Naive thymus-derived CD4-positive, alpha-beta T cell (primary cell): ENCODE measurements at regions not wholly inside any gene's neighbourhood (a gene's known extent, or its start where the extent isn't known, plus 50 kb on each side); places are given as distances from the start of the nearest gene placed in this dataset.

Source experiments
- ATAC-seq: fragments of 150-1000 bp; cut with Tn5 transposase; 2 replicates; pipeline ENCODE4 v1.10.0; 2021; ENCODE audit warnings: mild to moderate bottlenecking, moderate library complexity
- CTCF ChIA-PET: fragments of 350-600 bp; sonication (Branson Sonifier 250); formaldehyde crosslinking; loops from one replicate; lab custom pipeline; 2021; ENCODE audit warnings: antibody characterized with exemption; lab: Charles Lee
- POLR2A ChIA-PET: fragments of 350-600 bp; sonication (Branson Sonifier 250); formaldehyde crosslinking; loops from one replicate; lab custom pipeline; 2021; ENCODE audit warnings: antibody characterized with exemption, inconsistent platforms; lab: Charles Lee
- DNase-seq, 9 donors: peaks; one replicate each; pipeline versions ENCODE4 v3.0.0 to v3.0.0-alpha.2; 2020 to 2022; ENCODE audit warnings: mixed read lengths in 1 of 9
- H3K27ac ChIP-seq: one replicate; pipeline ENCODE4 v1.7.0; 2013; ENCODE audit warnings: mild to moderate bottlenecking, low read depth, low read length, moderate library complexity
- H3K27me3 ChIP-seq, 2 donors: one replicate each; pipeline ENCODE4 v1.7.0; 2013; ENCODE audit warnings: low read length in 2 of 2, mild to moderate bottlenecking in 2 of 2, moderate library complexity in 2 of 2; ENCODE audit not compliant: control insufficient read depth in 2 of 2, insufficient read depth in 2 of 2
- H3K36me3 ChIP-seq, 3 experiments: 1 replicate in 2 of 3; 2 replicates in 1 of 3; pipeline ENCODE4 v1.7.0; 2013; ENCODE audit warnings: low read length in 3 of 3, mild to moderate bottlenecking in 3 of 3, moderate library complexity in 1 of 3; ENCODE audit not compliant: insufficient read depth in 3 of 3, control insufficient read depth in 2 of 3
- H3K4me1 ChIP-seq, 2 donors: one replicate each; pipeline ENCODE4 v1.7.0; 2013; ENCODE audit warnings: low read length in 2 of 2, mild to moderate bottlenecking in 2 of 2, moderate library complexity in 1 of 2; ENCODE audit not compliant: control insufficient read depth in 2 of 2, insufficient read depth in 2 of 2
- H3K4me3 ChIP-seq: 2 replicates; pipeline ENCODE4 v1.7.0; 2013; ENCODE audit warnings: mild to moderate bottlenecking, low read length
- H3K9me3 ChIP-seq, 3 experiments: 1 replicate in 2 of 3; 2 replicates in 1 of 3; pipeline ENCODE4 v1.7.0; 2013; ENCODE audit warnings: low read length in 3 of 3; ENCODE audit not compliant: control insufficient read depth in 2 of 3
- H3K27ac Mint-ChIP-seq, 9 donors: one replicate each; pipeline ENCODE4 v1.8.0; 2020 to 2022; ENCODE audit warnings: mixed read lengths in 9 of 9, mild to moderate bottlenecking in 8 of 9, moderate library complexity in 5 of 9, inconsistent platforms in 2 of 9
- H3K27me3 Mint-ChIP-seq, 5 donors: one replicate each; pipeline ENCODE4 v1.8.0; 2021 to 2022; ENCODE audit warnings: mixed read lengths in 5 of 5, mild to moderate bottlenecking in 1 of 5
- H3K36me3 Mint-ChIP-seq, 5 donors: one replicate each; pipeline ENCODE4 v1.8.0; 2020 to 2022; ENCODE audit warnings: mixed read lengths in 5 of 5, mild to moderate bottlenecking in 3 of 5, inconsistent platforms in 1 of 5
- H3K4me1 Mint-ChIP-seq, 7 donors: one replicate each; pipeline ENCODE4 v1.8.0; 2020 to 2022; ENCODE audit warnings: mixed read lengths in 7 of 7, mild to moderate bottlenecking in 3 of 7, inconsistent platforms in 1 of 7
- H3K4me3 Mint-ChIP-seq, 10 donors: one replicate each; pipeline ENCODE4 v1.8.0; 2020 to 2022; ENCODE audit warnings: mild to moderate bottlenecking in 10 of 10, mixed read lengths in 10 of 10, moderate library complexity in 6 of 10, inconsistent platforms in 2 of 10
- H3K9me3 Mint-ChIP-seq, 11 donors: one replicate each; pipeline ENCODE4 v1.8.0; 2020 to 2022; ENCODE audit warnings: mixed read lengths in 11 of 11, mild to moderate bottlenecking in 4 of 11, inconsistent platforms in 1 of 11, moderate library complexity in 1 of 11
- intact Hi-C, 2 donors: fragments of 100-400 bp; cut with micrococcal nuclease; formaldehyde crosslinking; loops; one replicate each; pipeline ENCODE4 v1.15.1; 2023

DNA sequence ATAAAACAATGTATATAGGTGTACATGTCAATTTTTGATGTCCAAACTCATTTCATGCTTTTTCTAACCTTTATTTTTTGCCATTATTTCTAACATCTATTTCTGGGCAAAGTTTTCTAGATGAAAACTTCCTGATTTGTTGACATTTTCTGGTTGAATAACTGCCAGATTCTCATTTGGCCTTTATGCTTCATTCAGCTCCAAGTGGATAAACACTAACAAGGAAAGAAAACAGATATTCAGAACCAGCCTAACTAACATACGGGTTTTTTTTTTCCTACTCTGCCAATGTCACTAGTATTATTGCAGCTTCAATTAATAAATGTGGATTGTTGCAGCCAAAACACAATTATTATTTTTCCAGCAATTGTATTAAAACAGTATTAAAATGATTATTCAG, 50.9 kb upstream of the RAP1GDS1 start:
- no peaks in the 10 kb centered on the region for H3K36me3 Mint-ChIP-seq

DNA sequence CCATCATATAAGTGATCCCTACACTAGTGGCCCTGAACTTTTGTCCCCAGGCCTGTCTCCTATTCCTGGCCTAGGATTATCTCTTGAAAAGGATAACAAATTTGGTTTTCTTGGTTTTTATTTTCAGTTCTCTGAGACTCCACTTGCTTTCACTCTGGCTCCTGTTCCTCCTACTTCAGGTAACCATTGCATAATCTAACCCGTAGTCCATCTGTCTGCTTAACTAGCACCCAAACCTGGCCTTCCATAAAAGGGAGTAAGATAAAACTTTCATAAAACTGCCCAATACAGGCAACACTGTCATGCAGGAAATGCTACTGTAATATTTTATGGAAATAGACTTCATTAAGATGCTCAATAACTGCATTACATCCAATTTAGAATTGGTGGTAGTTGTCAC, 52.1 kb upstream of the RAP1GDS1 start:
- POLR2A ChIA-PET: no interaction called here
- DNase-seq (no peak), ATAC-seq (no peak)
- Histone ChIP-seq H3K9me3 (no peaks in the 10 kb centered on the region), H3K4me3 (no peak overlapping the region), H3K4me1 (no peaks in the 10 kb centered on the region), H3K36me3 (no peaks in the 10 kb centered on the region), H3K27ac (no peak overlapping the region), H3K27me3 (no peaks in the 10 kb centered on the region)
- CTCF ChIA-PET: no interaction called here
- intact Hi-C loops: no loop called here
- no peak overlapping the region for H3K27ac Mint-ChIP-seq
- H3K9me3 Mint-ChIP-seq: no peaks in the 10 kb centered on the region
- no peak overlapping the region for H3K4me3 Mint-ChIP-seq
- no peaks in the 10 kb centered on the region for H3K36me3 Mint-ChIP-seq
- peaks cover 0 to 3% (median 0%) of the 10 kb centered on the region in 5 donors for H3K27me3 Mint-ChIP-seq
- peaks cover 0 to 3% (median 1%) of the 10 kb centered on the region in 7 donors for H3K4me1 Mint-ChIP-seq

More for the DNA sequence above, 50.9 kb upstream of the RAP1GDS1 start:
- no peaks in the 10 kb centered on the region for H3K9me3 ChIP-seq
- intact Hi-C loops: no loop called here
- H3K4me3 ChIP-seq: no peak overlapping the region
- no peaks in the 10 kb centered on the region for H3K9me3 Mint-ChIP-seq
- H3K27me3 ChIP-seq: no peaks in the 10 kb centered on the region
- no peaks in the 10 kb centered on the region for H3K4me1 ChIP-seq
- H3K27ac Mint-ChIP-seq: no peak overlapping the region
- H3K27me3 Mint-ChIP-seq: peaks cover 0 to 3% (median 0%) of the 10 kb centered on the region in 5 donors
- peaks cover 0 to 7% (median 0%) of the 10 kb centered on the region in 7 donors for H3K4me1 Mint-ChIP-seq
- DNase-seq (no peak), ATAC-seq (no peak)
- CTCF ChIA-PET: no interaction called here
- no peak overlapping the region for H3K4me3 Mint-ChIP-seq
- POLR2A ChIA-PET: no interaction called here
- H3K27ac ChIP-seq: no peak overlapping the region
- H3K36me3 ChIP-seq: no peaks in the 10 kb centered on the region

DNA sequence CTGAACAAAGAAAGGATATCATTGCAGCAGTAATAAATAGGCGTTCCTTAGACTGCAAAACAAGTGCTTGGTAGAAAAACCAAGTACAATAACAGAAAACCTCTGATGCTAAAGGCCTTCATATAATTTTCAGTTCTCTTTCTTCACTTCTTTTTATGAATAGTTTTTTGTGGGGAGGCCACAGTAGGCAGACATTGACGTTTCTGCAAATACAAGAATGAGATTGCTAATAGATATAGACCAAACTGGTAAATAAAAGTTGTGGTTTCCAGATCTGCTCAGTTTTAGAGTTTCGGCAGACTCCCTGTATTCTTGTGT, 57.0 kb upstream of the RAP1GDS1 start:
- intact Hi-C loops: no loop called here
- Mint-ChIP-seq H3K36me3 (peaks cover 0 to 8% (median 5%) of the 10 kb centered on the region in 5 donors), H3K4me3 (peak overlapping the region in 4 of 10 donors; percentile 47 to 77 (median 64)), H3K4me1 (peaks cover 0 to 14% (median 12%) of the 10 kb centered on the region in 7 donors), H3K9me3 (peaks cover 0 to 27% (median 12%) of the 10 kb centered on the region in 11 donors), H3K27me3 (peaks cover 0 to 3% (median 0%) of the 10 kb centered on the region in 5 donors), H3K27ac (peak overlapping the region in 3 of 9 donors; percentile 57 to 75 (median 60))
- CTCF ChIA-PET: no interaction called here
- ATAC-seq (no peak), DNase-seq (no peak)
- POLR2A ChIA-PET: no interaction called here
- Histone ChIP-seq H3K27ac (no peak overlapping the region), H3K9me3 (no peaks in the 10 kb centered on the region), H3K36me3 (no peaks in the 10 kb centered on the region), H3K4me3 (no peak overlapping the region), H3K27me3 (no peaks in the 10 kb centered on the region), H3K4me1 (no peaks in the 10 kb centered on the region)

DNA sequence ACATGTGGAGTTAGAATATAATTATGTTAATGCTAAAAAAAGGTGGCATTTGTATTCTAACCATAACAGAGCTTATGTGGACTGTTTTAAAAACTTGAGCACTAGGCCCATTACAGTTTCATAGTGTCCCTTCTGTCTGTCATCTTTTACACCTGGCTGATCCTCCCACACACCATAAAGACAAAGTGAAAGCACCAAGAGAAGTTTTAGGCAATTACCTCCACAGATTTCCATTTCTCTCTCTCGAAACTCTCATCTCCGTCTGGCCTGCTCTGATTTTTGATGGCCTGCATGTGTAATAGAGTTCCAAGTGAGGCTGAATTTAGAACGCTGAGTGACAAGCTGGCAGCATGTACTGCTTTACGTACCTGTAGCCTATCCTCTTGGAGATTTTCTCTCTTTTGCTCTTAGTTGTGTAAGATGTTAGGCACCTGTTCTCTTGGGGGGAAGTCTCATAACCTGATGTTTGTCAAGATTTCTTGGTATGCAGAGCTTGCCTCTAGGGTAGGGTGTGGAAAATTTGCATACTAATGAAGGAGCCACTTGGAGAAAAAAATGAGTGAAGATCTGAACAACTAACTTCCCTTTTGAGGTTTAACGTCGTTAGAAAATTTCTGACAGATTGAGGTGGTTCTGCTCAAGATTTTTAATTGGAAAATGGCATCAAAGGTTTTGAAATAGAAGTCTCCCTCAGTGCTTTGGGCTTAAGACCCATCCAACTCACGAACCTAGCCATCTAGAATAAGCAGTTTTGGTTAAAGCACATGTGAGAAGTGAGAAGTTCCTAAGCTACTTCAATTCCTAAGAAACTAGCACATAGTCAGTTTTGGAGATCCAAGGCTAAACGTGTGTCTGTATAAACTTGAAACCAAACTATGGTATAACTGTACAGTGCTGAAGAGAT, 57.6 kb upstream of the RAP1GDS1 start:
- peaks cover 0 to 32% (median 12%) of the 10 kb centered on the region in 11 donors for H3K9me3 Mint-ChIP-seq
- intact Hi-C loops: no loop called here
- ChIA-PET CTCF (no interaction called here), POLR2A (no interaction called here)
- peak in 3 of 9 donors; percentile 1 to 7 (median 4) for DNase-seq
- Histone ChIP-seq H3K4me3 (no peak overlapping the region), H3K27ac (no peak overlapping the region), H3K9me3 (no peaks in the 10 kb centered on the region), H3K36me3 (no peaks in the 10 kb centered on the region), H3K27me3 (no peaks in the 10 kb centered on the region), H3K4me1 (no peaks in the 10 kb centered on the region)
- H3K4me1 Mint-ChIP-seq: peaks cover 0 to 14% (median 12%) of the 10 kb centered on the region in 7 donors
- peak overlapping the region in 7 of 9 donors; percentile 10 to 75 (median 49) for H3K27ac Mint-ChIP-seq
- peaks cover 0 to 3% (median 0%) of the 10 kb centered on the region in 5 donors for H3K27me3 Mint-ChIP-seq
- ATAC-seq: peak; percentile 38
- peak overlapping the region; percentile 0 to 77 (median 52) for H3K4me3 Mint-ChIP-seq
- peaks cover 0 to 8% (median 5%) of the 10 kb centered on the region in 5 donors for H3K36me3 Mint-ChIP-seq

DNA sequence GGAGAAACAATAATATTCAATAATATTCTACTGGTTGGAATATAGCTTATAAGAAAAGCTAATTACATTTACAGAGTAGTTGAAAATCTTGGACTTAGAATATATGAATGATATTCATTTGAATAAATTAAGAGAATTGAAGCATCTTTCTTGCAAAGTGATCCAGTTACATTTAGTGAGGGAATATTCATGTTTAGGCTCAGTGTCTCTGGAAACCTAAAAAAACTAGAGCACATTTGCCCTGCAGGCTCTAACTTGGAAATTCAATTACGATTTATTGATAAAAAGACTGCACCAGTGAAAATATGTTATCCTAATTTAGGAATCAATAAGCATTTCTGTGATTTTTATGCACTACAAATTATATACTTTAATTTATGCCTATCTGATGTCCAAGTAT, 58.3 kb upstream of the RAP1GDS1 start:
- peaks cover 0 to 11% (median 7%) of the 10 kb centered on the region in 5 donors for H3K36me3 Mint-ChIP-seq
- no peaks in the 10 kb centered on the region for H3K36me3 ChIP-seq
- peaks cover 0 to 39% (median 14%) of the 10 kb centered on the region in 11 donors for H3K9me3 Mint-ChIP-seq
- H3K27me3 Mint-ChIP-seq: peaks cover 0 to 5% (median 0%) of the 10 kb centered on the region in 5 donors
- H3K4me3 ChIP-seq: no peak overlapping the region
- no peak for ATAC-seq
- ChIA-PET POLR2A (no interaction called here), CTCF (no interaction called here)
- H3K4me1 ChIP-seq: no peaks in the 10 kb centered on the region
- intact Hi-C loops: no loop called here
- H3K27me3 ChIP-seq: no peaks in the 10 kb centered on the region
- no peak for DNase-seq
- no peaks in the 10 kb centered on the region for H3K9me3 ChIP-seq
- peak overlapping the region in 5 of 10 donors; percentile 17 to 64 (median 52) for H3K4me3 Mint-ChIP-seq
- no peak overlapping the region for H3K27ac ChIP-seq
- peak overlapping the region in 4 of 9 donors; percentile 42 to 75 (median 49) for H3K27ac Mint-ChIP-seq
- peaks cover 0 to 14% (median 12%) of the 10 kb centered on the region in 7 donors for H3K4me1 Mint-ChIP-seq

DNA sequence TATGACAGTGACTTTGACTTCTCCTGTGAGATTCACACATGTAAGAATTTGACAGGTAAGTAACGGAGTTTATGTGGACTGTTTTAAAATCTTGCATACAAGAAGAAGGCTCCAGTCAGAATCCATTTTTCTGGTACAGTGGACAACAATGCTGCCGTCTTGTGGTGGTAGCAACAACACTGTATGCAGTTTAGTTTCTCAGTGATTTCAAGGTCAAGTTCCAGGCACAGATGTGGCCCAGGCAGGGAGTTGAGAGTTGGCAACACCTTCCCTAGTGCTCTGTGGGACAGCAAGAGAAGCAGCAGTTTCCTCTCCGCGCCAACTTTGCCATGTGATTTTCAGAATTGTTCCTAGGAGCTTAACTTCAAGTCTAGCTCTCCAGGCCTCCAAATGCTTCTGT, 56.0 kb upstream of the STPG2 start:
- no peak overlapping the region for H3K4me3 Mint-ChIP-seq
- DNase-seq (no peak), ATAC-seq (no peak)
- intact Hi-C loops: no loop called here
- Histone ChIP-seq H3K4me1 (no peaks in the 10 kb centered on the region), H3K27ac (no peak overlapping the region), H3K36me3 (no peaks in the 10 kb centered on the region), H3K4me3 (no peak overlapping the region), H3K9me3 (no peaks in the 10 kb centered on the region), H3K27me3 (no peaks in the 10 kb centered on the region)
- H3K4me1 Mint-ChIP-seq: peaks cover 0 to 13% (median 12%) of the 10 kb centered on the region in 7 donors
- H3K27ac Mint-ChIP-seq: no peak overlapping the region
- H3K27me3 Mint-ChIP-seq: peaks cover 0 to 13% (median 0%) of the 10 kb centered on the region in 5 donors
- peaks cover 5 to 73% (median 29%) of the 10 kb centered on the region in 11 donors for H3K9me3 Mint-ChIP-seq
- peaks cover 0 to 24% (median 7%) of the 10 kb centered on the region in 5 donors for H3K36me3 Mint-ChIP-seq
- ChIA-PET POLR2A (no interaction called here), CTCF (no interaction called here)
